Panc1 (cell line): ENCODE measurements at regions not wholly inside any gene's neighbourhood (a gene's known extent, or its start where the extent isn't known, plus 50 kb on each side); places are given as distances from the start of the nearest gene placed in this dataset.

Source experiments
- ATAC-seq: fragments of 200-7000 bp; cut with Tn5 transposase; 2 replicates; pipeline ENCODE4 v1.9.1; 2020; ENCODE audit warnings: mild to moderate bottlenecking, moderate library complexity
- BruUV-seq: library from RNA; stranded (reverse); fragments of 400-500 nt; replicated peaks from 2 replicates; lab custom pipeline; 2021; lab: Mats Ljungman, UMichigan
- CTCF ChIA-PET: fragments of 300-600 bp; sonication (Branson Sonifier 250); formaldehyde crosslinking; loops from one replicate; lab custom pipeline; 2022; ENCODE audit warnings: antibody characterized with exemption; lab: Charles Lee
- POLR2A ChIA-PET: fragments of 300-600 bp; sonication (Branson Sonifier 250); formaldehyde crosslinking; loops from one replicate; lab custom pipeline; 2022; ENCODE audit warnings: antibody characterized with exemption; lab: Charles Lee
- DNase-seq: peaks from one replicate; pipeline ENCODE4 v3.0.0-alpha.2; 2010; ENCODE audit warnings: low read depth, low spot score
- H3K27ac ChIP-seq: 2 replicates; pipeline ENCODE4 v1.5.1; 2011; ENCODE audit warnings: mild to moderate bottlenecking, low read length, inconsistent platforms
- H3K27me3 ChIP-seq: fragments of 200-500 bp; sonication (Bioruptor generic); 2 replicates; pipeline ENCODE4 v1.6.0; 2014; ENCODE audit warnings: low read length, inconsistent platforms; ENCODE audit not compliant: control insufficient read depth, insufficient read depth
- H3K36me3 ChIP-seq: fragments of 200-500 bp; sonication (Bioruptor generic); 2 replicates; pipeline ENCODE4 v1.5.1; 2014; ENCODE audit warnings: inconsistent platforms, mild to moderate bottlenecking, low read length, moderate library complexity; ENCODE audit not compliant: control insufficient read depth, insufficient read depth
- H3K4me1 ChIP-seq: 2 replicates; pipeline ENCODE4 v1.5.1; 2011; ENCODE audit warnings: inconsistent platforms, mild to moderate bottlenecking, low read length, moderate library complexity; ENCODE audit not compliant: control insufficient read depth, insufficient read depth
- H3K4me3 ChIP-seq, 2 experiments: 2 replicates each; pipeline ENCODE4 v1.5.1; 2011 to 2012; ENCODE audit warnings: low read depth in 2 of 2, low read length in 2 of 2, mild to moderate bottlenecking in 2 of 2, inconsistent platforms in 1 of 2, moderate library complexity in 1 of 2
- H3K9me3 ChIP-seq: fragments of 200-500 bp; sonication (Bioruptor generic); 2 replicates; pipeline ENCODE4 v1.5.1; 2014; ENCODE audit warnings: low read depth, mild to moderate bottlenecking, inconsistent platforms, low read length, moderate library complexity; ENCODE audit not compliant: control insufficient read depth, insufficient read depth
- POLR2AphosphoS5 ChIP-seq: IDR thresholded peaks from 2 replicates; pipeline ENCODE4 v1.6.1; 2012; ENCODE audit warnings: mild to moderate bottlenecking, low read depth, low read length, moderate library complexity
- SIN3A ChIP-seq: IDR thresholded peaks from 2 replicates; pipeline ENCODE4 v1.6.1; 2012; ENCODE audit warnings: low read depth, mild to moderate bottlenecking, low read length, moderate library complexity, borderline replicate concordance; ENCODE audit not compliant: insufficient read depth
- TCF7L2 ChIP-seq: IDR thresholded peaks from 2 replicates; pipeline ENCODE4 v1.6.1; 2011; ENCODE audit warnings: mild to moderate bottlenecking, low read depth, low read length, inconsistent platforms
- in situ Hi-C: cut with HindIII; loops from 2 replicates; pipeline ENCODE4 v1.10.0; 2016; ENCODE audit warnings: low sequenced_read_pairs, low pct_unique_long_range_greater_than_20kb
- intact Hi-C: fragments of 100-400 bp; cut with micrococcal nuclease; formaldehyde crosslinking; loops from one replicate; pipeline ENCODE4 v1.10.0; 2022; ENCODE audit not compliant: unreplicated experiment
- TF ChIP-seq, protein P1 (sequence below), 2 experiments: IDR thresholded peaks; 2 replicates each; pipeline ENCODE4 v1.6.1; 2011 to 2012; ENCODE audit warnings: low read depth in 2 of 2, control low read depth in 1 of 2, low read length in 1 of 2, mild to moderate bottlenecking in 1 of 2, moderate library complexity in 1 of 2; ENCODE audit not compliant: insufficient read depth in 1 of 2
- TF ChIP-seq, protein P2 (sequence below): fragments of 450-650 bp; IDR thresholded peaks from 2 replicates; pipeline ENCODE4 v1.5.1; 2017; ENCODE audit warnings: mild to moderate bottlenecking

DNA sequence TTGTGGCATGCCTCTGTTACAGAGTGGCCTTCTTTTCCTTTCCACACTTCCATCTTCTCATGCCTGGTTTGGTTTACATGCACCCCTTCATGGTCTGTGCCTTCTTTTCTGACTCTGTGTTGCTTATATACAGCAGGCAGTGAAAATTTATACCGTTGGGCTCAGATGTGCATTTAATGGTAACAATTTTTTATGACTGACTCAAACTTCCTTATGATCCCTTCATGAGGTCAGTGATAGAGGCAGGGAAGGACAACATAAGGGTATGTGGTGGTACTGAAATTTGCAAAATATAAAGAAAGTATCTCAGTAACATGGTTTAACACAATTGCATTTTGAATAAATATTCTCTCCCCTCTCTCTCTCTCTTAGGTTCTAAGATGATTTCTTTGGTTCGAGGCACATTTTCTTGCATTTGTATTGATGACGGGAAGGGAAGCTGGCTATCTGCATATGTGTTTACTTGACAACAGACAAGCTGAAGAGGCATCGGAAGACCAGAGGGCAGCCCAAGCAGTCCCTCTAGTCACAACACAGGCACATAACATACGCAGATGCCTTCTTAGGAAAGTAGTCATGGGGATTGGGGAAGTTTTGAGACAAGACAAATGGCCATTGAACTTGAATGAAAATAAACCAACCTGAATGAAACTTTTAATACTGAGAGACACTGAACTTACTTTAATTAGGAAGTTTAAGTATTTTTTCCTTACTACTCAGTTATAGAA is 163.3 kb upstream of the LEF1 start:
- intact Hi-C loops (no loop called here), in situ Hi-C loops (no loop called here)
- no peaks in the 10 kb centered on the region for H3K9me3 ChIP-seq
- H3K4me1 ChIP-seq: no peaks in the 10 kb centered on the region
- ATAC-seq (no peak), DNase-seq (no peak)
- TF ChIP-seq TCF7L2: no peak
- TF ChIP-seq, protein P1, sequence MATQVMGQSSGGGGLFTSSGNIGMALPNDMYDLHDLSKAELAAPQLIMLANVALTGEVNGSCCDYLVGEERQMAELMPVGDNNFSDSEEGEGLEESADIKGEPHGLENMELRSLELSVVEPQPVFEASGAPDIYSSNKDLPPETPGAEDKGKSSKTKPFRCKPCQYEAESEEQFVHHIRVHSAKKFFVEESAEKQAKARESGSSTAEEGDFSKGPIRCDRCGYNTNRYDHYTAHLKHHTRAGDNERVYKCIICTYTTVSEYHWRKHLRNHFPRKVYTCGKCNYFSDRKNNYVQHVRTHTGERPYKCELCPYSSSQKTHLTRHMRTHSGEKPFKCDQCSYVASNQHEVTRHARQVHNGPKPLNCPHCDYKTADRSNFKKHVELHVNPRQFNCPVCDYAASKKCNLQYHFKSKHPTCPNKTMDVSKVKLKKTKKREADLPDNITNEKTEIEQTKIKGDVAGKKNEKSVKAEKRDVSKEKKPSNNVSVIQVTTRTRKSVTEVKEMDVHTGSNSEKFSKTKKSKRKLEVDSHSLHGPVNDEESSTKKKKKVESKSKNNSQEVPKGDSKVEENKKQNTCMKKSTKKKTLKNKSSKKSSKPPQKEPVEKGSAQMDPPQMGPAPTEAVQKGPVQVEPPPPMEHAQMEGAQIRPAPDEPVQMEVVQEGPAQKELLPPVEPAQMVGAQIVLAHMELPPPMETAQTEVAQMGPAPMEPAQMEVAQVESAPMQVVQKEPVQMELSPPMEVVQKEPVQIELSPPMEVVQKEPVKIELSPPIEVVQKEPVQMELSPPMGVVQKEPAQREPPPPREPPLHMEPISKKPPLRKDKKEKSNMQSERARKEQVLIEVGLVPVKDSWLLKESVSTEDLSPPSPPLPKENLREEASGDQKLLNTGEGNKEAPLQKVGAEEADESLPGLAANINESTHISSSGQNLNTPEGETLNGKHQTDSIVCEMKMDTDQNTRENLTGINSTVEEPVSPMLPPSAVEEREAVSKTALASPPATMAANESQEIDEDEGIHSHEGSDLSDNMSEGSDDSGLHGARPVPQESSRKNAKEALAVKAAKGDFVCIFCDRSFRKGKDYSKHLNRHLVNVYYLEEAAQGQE (IDR thresholded peaks at IDR 0.05; ENCODE audit: insufficient read depth in 1 of 2, low read depth in 2 of 2, low read length in 1 of 2): no peak
- no peak for TF ChIP-seq SIN3A
- TF ChIP-seq, protein P2, sequence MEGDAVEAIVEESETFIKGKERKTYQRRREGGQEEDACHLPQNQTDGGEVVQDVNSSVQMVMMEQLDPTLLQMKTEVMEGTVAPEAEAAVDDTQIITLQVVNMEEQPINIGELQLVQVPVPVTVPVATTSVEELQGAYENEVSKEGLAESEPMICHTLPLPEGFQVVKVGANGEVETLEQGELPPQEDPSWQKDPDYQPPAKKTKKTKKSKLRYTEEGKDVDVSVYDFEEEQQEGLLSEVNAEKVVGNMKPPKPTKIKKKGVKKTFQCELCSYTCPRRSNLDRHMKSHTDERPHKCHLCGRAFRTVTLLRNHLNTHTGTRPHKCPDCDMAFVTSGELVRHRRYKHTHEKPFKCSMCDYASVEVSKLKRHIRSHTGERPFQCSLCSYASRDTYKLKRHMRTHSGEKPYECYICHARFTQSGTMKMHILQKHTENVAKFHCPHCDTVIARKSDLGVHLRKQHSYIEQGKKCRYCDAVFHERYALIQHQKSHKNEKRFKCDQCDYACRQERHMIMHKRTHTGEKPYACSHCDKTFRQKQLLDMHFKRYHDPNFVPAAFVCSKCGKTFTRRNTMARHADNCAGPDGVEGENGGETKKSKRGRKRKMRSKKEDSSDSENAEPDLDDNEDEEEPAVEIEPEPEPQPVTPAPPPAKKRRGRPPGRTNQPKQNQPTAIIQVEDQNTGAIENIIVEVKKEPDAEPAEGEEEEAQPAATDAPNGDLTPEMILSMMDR: no peak
- no peak for TF ChIP-seq POLR2AphosphoS5
- no peaks in the 10 kb centered on the region for H3K36me3 ChIP-seq
- no peak overlapping the region for H3K27ac ChIP-seq
- BruUV-seq: no TSS peak
- ChIA-PET CTCF (no interaction called here), POLR2A (no interaction called here)
- no peak overlapping the region for H3K4me3 ChIP-seq
- no peaks in the 10 kb centered on the region for H3K27me3 ChIP-seq

DNA sequence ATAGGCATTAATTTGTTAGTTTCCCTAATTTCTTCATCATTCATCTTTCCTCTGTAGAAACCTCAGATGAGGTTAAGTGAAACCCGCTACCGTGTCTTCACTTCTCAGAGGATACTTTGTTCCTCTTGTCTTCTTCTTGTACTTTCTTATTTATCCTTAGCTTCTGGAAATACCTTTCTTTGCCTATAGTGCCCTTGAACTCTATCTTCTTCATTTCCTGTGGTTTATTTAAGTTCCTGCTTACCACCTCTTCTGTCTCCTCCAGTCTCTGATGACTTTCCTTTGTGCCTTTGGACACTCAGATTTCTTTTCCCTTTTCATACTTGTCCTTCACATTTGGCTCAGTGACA is 159.6 kb upstream of the LEF1 start:
- no peaks in the 10 kb centered on the region for H3K9me3 ChIP-seq
- in situ Hi-C loops (no loop called here), intact Hi-C loops (no loop called here)
- no peak overlapping the region for H3K27ac ChIP-seq
- H3K27me3 ChIP-seq: no peaks in the 10 kb centered on the region
- no peaks in the 10 kb centered on the region for H3K36me3 ChIP-seq
- DNase-seq (no peak), ATAC-seq (no peak)
- no peaks in the 10 kb centered on the region for H3K4me1 ChIP-seq
- no TSS peak for BruUV-seq
- H3K4me3 ChIP-seq: no peak overlapping the region
- TF ChIP-seq, protein P2: no peak
- TF ChIP-seq, protein P1 (IDR thresholded peaks at IDR 0.05; ENCODE audit: insufficient read depth in 1 of 2, low read depth in 2 of 2, low read length in 1 of 2): no peak
- TF ChIP-seq POLR2AphosphoS5: no peak
- TF ChIP-seq SIN3A: no peak
- TF ChIP-seq TCF7L2: no peak
- ChIA-PET CTCF (no interaction called here), POLR2A (no interaction called here)
